Liver (tissue), 3 donors: ENCODE measurements at regions not wholly inside any gene's neighbourhood (a gene's known extent, or its start where the extent isn't known, plus 50 kb on each side); places are given as distances from the start of the nearest gene placed in this dataset.

Experiments used
- EGR1 ChIP-seq, 2 donors: IDR thresholded peaks; 2 replicates each; pipeline ENCODE4 v1.6.1; 2016 to 2018; ENCODE audit warnings: antibody characterized with exemption in 2 of 2, low read depth in 2 of 2
- GABPA ChIP-seq, 2 donors: IDR thresholded peaks in 1 of 2; conservative IDR thresholded peaks in 1 of 2; 2 replicates each; pipeline ENCODE4 v1.6.1; 2016; ENCODE audit warnings: antibody characterized with exemption in 2 of 2, mild to moderate bottlenecking in 1 of 2, moderate library complexity in 1 of 2
- JUND ChIP-seq, 2 donors: IDR thresholded peaks; 2 replicates each; pipeline ENCODE4 v1.6.1; 2016; ENCODE audit warnings: antibody characterized with exemption in 2 of 2
- RAD21 ChIP-seq, 2 donors: IDR thresholded peaks; 2 replicates each; pipeline ENCODE4 v1.6.1; 2016; ENCODE audit warnings: antibody characterized with exemption in 2 of 2, mild to moderate bottlenecking in 2 of 2
- TAF1 ChIP-seq: conservative IDR thresholded peaks from 2 replicates; pipeline ENCODE4 v1.6.1; 2016; ENCODE audit warnings: antibody characterized with exemption, mild to moderate bottlenecking
- YY1 ChIP-seq: IDR thresholded peaks from 2 replicates; pipeline ENCODE4 v1.6.1; 2016; ENCODE audit warnings: antibody characterized with exemption, mild to moderate bottlenecking
- TF ChIP-seq, protein P1 (sequence below): fragments of 150-350 bp; IDR thresholded peaks from 2 replicates; pipeline ENCODE4 v1.5.1; 2017; ENCODE audit warnings: improper control_type of control experiment, low read depth, low read length; ENCODE audit not compliant: missing input control
- TF ChIP-seq, protein P2 (sequence below): IDR thresholded peaks from 2 replicates; pipeline ENCODE4 v1.6.1; 2016; ENCODE audit warnings: antibody characterized with exemption
- TF ChIP-seq, protein P3 (sequence below): IDR thresholded peaks from 2 replicates; pipeline ENCODE4 v1.6.1; 2016; ENCODE audit warnings: antibody characterized with exemption
- TF ChIP-seq, protein P4 (sequence below): IDR thresholded peaks from 2 replicates; pipeline ENCODE4 v1.6.1; 2016; ENCODE audit warnings: antibody characterized with exemption, mild to moderate bottlenecking
- donor health status: healthy.
- donor health status: healthy.

DNA sequence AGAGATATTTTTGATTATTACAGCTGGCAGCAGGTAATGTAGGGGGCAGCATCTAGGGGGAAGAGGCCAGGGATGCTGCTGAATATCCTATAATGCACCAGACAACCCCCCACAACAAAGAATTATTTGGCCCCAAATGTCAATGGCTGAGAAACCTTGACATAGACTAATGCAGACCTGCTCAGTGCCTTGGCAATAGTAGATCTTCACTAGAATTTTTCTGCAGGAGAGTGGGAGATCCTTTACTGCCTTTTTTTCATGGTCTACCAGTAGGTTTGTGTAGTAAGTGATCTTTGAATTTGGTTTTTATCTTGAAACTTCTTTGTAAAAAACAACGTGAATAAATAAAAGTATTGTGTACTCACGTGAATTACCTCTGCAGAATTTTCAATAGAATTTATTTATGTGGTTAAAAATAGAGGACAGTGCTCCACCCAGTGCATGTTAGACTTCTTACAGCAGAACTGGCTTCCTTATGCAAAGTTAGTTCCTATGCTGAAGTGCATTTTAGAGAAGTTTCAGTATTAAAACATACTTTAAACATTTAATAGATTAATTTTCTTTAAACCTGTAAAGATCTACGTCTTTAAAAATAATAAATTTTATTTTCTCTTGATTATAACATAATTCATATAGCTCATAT lies 199.6 kb upstream of the HDAC9 start:
- TF ChIP-seq, protein P1, sequence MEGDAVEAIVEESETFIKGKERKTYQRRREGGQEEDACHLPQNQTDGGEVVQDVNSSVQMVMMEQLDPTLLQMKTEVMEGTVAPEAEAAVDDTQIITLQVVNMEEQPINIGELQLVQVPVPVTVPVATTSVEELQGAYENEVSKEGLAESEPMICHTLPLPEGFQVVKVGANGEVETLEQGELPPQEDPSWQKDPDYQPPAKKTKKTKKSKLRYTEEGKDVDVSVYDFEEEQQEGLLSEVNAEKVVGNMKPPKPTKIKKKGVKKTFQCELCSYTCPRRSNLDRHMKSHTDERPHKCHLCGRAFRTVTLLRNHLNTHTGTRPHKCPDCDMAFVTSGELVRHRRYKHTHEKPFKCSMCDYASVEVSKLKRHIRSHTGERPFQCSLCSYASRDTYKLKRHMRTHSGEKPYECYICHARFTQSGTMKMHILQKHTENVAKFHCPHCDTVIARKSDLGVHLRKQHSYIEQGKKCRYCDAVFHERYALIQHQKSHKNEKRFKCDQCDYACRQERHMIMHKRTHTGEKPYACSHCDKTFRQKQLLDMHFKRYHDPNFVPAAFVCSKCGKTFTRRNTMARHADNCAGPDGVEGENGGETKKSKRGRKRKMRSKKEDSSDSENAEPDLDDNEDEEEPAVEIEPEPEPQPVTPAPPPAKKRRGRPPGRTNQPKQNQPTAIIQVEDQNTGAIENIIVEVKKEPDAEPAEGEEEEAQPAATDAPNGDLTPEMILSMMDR, result no peak
- TF ChIP-seq, protein P2, sequence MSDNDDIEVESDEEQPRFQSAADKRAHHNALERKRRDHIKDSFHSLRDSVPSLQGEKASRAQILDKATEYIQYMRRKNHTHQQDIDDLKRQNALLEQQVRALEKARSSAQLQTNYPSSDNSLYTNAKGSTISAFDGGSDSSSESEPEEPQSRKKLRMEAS, result no peak
- TF ChIP-seq TAF1, result no peak
- TF ChIP-seq JUND (IDR thresholded peaks at IDR 0.05), result no peak
- TF ChIP-seq, protein P3, sequence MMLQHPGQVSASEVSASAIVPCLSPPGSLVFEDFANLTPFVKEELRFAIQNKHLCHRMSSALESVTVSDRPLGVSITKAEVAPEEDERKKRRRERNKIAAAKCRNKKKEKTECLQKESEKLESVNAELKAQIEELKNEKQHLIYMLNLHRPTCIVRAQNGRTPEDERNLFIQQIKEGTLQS, result no peak
- no peak for TF ChIP-seq EGR1 (IDR thresholded peaks at IDR 0.05; ENCODE audit: low read depth in 2 of 2)
- no peak for TF ChIP-seq YY1
- TF ChIP-seq GABPA (IDR thresholded peaks at IDR 0.05 in 1 of 2, conservative IDR thresholded peaks at IDR 0.05 in 1 of 2), result no peak
- TF ChIP-seq, protein P4, sequence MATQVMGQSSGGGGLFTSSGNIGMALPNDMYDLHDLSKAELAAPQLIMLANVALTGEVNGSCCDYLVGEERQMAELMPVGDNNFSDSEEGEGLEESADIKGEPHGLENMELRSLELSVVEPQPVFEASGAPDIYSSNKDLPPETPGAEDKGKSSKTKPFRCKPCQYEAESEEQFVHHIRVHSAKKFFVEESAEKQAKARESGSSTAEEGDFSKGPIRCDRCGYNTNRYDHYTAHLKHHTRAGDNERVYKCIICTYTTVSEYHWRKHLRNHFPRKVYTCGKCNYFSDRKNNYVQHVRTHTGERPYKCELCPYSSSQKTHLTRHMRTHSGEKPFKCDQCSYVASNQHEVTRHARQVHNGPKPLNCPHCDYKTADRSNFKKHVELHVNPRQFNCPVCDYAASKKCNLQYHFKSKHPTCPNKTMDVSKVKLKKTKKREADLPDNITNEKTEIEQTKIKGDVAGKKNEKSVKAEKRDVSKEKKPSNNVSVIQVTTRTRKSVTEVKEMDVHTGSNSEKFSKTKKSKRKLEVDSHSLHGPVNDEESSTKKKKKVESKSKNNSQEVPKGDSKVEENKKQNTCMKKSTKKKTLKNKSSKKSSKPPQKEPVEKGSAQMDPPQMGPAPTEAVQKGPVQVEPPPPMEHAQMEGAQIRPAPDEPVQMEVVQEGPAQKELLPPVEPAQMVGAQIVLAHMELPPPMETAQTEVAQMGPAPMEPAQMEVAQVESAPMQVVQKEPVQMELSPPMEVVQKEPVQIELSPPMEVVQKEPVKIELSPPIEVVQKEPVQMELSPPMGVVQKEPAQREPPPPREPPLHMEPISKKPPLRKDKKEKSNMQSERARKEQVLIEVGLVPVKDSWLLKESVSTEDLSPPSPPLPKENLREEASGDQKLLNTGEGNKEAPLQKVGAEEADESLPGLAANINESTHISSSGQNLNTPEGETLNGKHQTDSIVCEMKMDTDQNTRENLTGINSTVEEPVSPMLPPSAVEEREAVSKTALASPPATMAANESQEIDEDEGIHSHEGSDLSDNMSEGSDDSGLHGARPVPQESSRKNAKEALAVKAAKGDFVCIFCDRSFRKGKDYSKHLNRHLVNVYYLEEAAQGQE, result no peak
- TF ChIP-seq RAD21 (IDR thresholded peaks at IDR 0.05), result no peak
